ENCODE measurements at regions not wholly inside any gene's neighbourhood (a gene's known extent, or its start where the extent isn't known, plus 50 kb on each side); places are given as distances from the start of the nearest gene placed in this dataset.
"Not testable (repeated sequence)": the region's sequence is repeated elsewhere in the genome, so short reads cannot be mapped to it uniquely, and the experiment has no call there.

DNA sequence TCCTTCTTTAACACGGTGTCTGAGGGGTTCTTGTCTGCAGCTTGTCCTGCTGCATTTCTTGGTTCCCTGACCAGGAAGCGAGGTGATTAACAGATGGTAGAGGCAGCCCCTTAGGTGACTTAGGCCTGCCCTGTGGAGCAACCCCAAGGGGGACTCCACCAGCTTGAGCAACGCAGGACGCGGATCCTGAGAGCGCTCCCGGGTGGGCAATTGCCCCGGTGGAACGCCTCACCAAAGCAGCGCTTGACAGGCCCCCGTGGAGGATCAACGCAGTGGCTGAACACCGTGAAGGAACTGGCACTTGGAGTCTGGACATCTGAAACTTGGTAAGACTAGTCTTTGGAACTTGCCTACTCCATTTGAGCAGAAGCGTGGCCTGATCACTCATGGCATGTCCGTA lies 272.9 kb upstream of the ATXN7L3B start:
- TF ChIP-seq CTCF (IDR thresholded peaks at IDR 0.05; ENCODE audit: poor library complexity, severe bottlenecking) = no peak
- DNase-seq (ENCODE audit: low spot score) (no peak), ATAC-seq (ENCODE audit: low read depth) (no peak)
- H3K4me3 ChIP-seq (ENCODE audit: severe bottlenecking) = no peak overlapping the region
- H3K27me3 ChIP-seq (ENCODE audit: insufficient read depth, poor library complexity, severe bottlenecking) = no peaks in the 10 kb centered on the region
- no peaks in the 10 kb centered on the region for H3K4me1 ChIP-seq (ENCODE audit: insufficient read depth, poor library complexity, severe bottlenecking)
- no peaks in the 10 kb centered on the region for H3K36me3 ChIP-seq (ENCODE audit: low read depth)
- H3K27ac ChIP-seq (ENCODE audit: poor library complexity, severe bottlenecking) = no peak overlapping the region
- no peaks in the 10 kb centered on the region for H3K9me3 ChIP-seq (ENCODE audit: severe bottlenecking)

DNA sequence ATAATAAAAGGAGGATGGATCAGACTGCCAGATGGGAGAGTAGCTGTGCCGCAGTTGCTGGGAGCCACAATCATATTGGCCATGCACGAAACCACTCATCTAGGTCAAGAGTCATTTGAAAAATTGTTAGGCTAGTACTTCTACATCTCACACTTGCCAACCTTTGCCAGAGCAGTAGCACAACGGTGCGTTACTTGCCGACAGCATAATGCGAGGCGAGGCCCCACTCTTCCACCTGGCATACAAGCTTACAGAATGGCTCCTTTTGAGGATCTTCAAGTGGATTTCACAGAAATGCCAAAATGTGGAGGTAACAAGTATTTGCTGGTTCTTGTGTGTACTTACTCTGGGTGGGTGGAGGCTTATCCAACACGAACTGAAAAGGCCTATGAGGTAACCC lies 268.3 kb upstream of the ATXN7L3B start:
- H3K36me3 ChIP-seq (ENCODE audit: low read depth); DNase-seq (ENCODE audit: low spot score); H3K4me3 ChIP-seq (ENCODE audit: severe bottlenecking); ATAC-seq (ENCODE audit: low read depth); H3K27ac ChIP-seq (ENCODE audit: poor library complexity, severe bottlenecking); H3K9me3 ChIP-seq (ENCODE audit: severe bottlenecking); H3K27me3 ChIP-seq (ENCODE audit: insufficient read depth, poor library complexity, severe bottlenecking); H3K4me1 ChIP-seq (ENCODE audit: insufficient read depth, poor library complexity, severe bottlenecking): not testable (repeated sequence)

GRCh38 chr12:74280156-74280655 lies 257.4 kb upstream of the ATXN7L3B start:
- H3K27me3 ChIP-seq (ENCODE audit: insufficient read depth, poor library complexity, severe bottlenecking) = no peaks in the 10 kb centered on the region
- H3K4me1 ChIP-seq (ENCODE audit: insufficient read depth, poor library complexity, severe bottlenecking) = peaks cover 6% of the 10 kb centered on the region
- H3K4me3 ChIP-seq (ENCODE audit: severe bottlenecking) = no peak overlapping the region
- TF ChIP-seq CTCF (IDR thresholded peaks at IDR 0.05; ENCODE audit: poor library complexity, severe bottlenecking) = no peak
- H3K27ac ChIP-seq (ENCODE audit: poor library complexity, severe bottlenecking) = no peak overlapping the region
- H3K9me3 ChIP-seq (ENCODE audit: severe bottlenecking) = no peaks in the 10 kb centered on the region
- no peak for ATAC-seq (ENCODE audit: low read depth)
- DNase-seq (ENCODE audit: low spot score) = no peak
- no peaks in the 10 kb centered on the region for H3K36me3 ChIP-seq (ENCODE audit: low read depth)

DNA sequence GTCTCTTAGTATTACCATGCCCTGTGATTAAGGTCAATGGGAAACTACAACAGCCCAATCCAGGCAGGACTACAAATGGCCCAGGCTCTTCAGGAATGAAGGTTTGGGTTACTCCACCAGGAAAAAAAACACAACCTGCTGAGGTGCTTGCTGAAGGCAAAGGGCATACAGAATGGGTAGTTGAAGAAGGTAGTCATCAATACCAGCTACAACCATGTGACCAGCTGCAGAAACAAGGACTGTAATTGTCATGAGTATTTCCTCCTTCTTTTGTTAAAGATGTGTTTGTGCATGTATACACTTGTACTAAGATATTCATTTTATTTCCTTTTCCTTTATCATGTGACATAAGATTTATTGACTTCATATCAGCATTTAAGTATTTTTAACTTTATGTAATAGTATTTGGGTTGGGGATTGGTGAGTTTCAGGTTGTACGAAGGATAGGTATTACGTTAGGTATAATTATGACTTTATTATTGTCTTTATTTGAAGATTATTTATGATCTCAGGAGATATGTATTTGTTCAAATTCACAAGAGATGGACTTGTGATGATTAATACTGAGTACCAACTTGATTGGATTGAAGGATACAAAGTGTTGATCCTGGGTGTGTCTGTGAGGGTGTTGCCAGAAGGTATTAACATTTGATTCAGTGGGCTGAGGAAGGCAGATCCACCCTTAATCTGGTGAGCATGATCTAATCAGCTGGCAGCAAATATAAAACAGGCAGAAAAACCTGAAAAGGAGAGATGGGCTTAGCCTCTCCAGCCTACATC lies 256.0 kb upstream of the ATXN7L3B start:
- H3K4me3 ChIP-seq (ENCODE audit: severe bottlenecking); H3K9me3 ChIP-seq (ENCODE audit: severe bottlenecking); H3K36me3 ChIP-seq (ENCODE audit: low read depth); H3K27me3 ChIP-seq (ENCODE audit: insufficient read depth, poor library complexity, severe bottlenecking); DNase-seq (ENCODE audit: low spot score); ATAC-seq (ENCODE audit: low read depth); H3K4me1 ChIP-seq (ENCODE audit: insufficient read depth, poor library complexity, severe bottlenecking); H3K27ac ChIP-seq (ENCODE audit: poor library complexity, severe bottlenecking): not testable (repeated sequence)

DNA sequence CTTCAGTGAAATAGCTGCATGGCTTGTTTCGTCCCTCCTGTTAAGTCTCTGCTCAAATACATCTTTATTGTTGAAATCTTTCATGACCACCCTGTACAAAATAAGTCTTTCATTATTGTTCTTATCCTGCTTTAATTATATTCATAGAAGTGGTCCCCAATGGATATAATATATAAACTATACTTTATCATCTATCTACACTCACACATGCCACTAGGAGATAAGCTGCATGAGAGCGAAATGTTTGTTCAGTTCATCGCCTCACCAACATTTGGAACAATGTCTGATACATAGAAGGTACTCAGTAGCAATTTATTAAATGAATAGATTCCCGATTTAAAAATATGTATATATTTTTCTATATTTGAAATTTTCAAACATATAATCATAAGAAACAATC lies 254.0 kb upstream of the ATXN7L3B start:
- no peaks in the 10 kb centered on the region for H3K36me3 ChIP-seq (ENCODE audit: low read depth)
- H3K27ac ChIP-seq (ENCODE audit: poor library complexity, severe bottlenecking) = no peak overlapping the region
- H3K4me1 ChIP-seq (ENCODE audit: insufficient read depth, poor library complexity, severe bottlenecking) = peaks cover 6% of the 10 kb centered on the region
- H3K9me3 ChIP-seq (ENCODE audit: severe bottlenecking) = no peaks in the 10 kb centered on the region
- no peak for ATAC-seq (ENCODE audit: low read depth)
- no peaks in the 10 kb centered on the region for H3K27me3 ChIP-seq (ENCODE audit: insufficient read depth, poor library complexity, severe bottlenecking)
- no peak for DNase-seq (ENCODE audit: low spot score)
- no peak for TF ChIP-seq CTCF (IDR thresholded peaks at IDR 0.05; ENCODE audit: poor library complexity, severe bottlenecking)
- no peak overlapping the region for H3K4me3 ChIP-seq (ENCODE audit: severe bottlenecking)

DNA sequence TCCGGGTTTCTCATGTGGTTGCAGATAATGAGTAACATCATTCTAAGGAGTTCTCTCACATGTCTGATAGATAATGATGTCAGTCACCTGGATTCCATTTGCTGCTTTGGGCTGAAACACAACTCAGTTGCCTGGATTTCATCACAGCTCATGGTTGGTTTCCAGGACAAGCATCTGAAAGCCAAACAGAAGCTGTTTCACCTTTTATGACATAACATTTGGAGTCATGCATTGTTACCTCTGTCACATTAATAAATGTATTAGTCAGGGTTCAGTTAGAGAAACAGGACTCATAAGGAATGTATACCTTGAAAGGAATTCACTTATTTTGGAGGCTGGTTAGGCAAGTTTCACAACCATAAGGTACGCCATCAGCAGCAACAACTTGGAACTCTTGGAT lies 251.9 kb upstream of the ATXN7L3B start:
- H3K36me3 ChIP-seq (ENCODE audit: low read depth) = no peaks in the 10 kb centered on the region
- no peaks in the 10 kb centered on the region for H3K27me3 ChIP-seq (ENCODE audit: insufficient read depth, poor library complexity, severe bottlenecking)
- DNase-seq (ENCODE audit: low spot score) = no peak
- H3K4me3 ChIP-seq (ENCODE audit: severe bottlenecking) = no peak overlapping the region
- ATAC-seq (ENCODE audit: low read depth) = peak; percentile 56; the same call in 2 of the 3 replicates
- TF ChIP-seq CTCF (IDR thresholded peaks at IDR 0.05; ENCODE audit: poor library complexity, severe bottlenecking) = no peak
- no peak overlapping the region for H3K27ac ChIP-seq (ENCODE audit: poor library complexity, severe bottlenecking)
- no peaks in the 10 kb centered on the region for H3K9me3 ChIP-seq (ENCODE audit: severe bottlenecking)
- H3K4me1 ChIP-seq (ENCODE audit: insufficient read depth, poor library complexity, severe bottlenecking) = peaks cover 6% of the 10 kb centered on the region

Data from RWPE2 (cell line).